DMS53 treated with DMSO at 0.1 percent for 48 hours (cell line): ENCODE measurements at regions not wholly inside any gene's neighbourhood (a gene's known extent, or its start where the extent isn't known, plus 50 kb on each side); places are given as distances from the start of the nearest gene placed in this dataset.

ENCODE experiments used
- DNase-seq: peaks from one replicate; lab custom pipeline; 2025; ENCODE audit not compliant: unreplicated experiment; lab: John Stamatoyannopoulos, UW

DNA sequence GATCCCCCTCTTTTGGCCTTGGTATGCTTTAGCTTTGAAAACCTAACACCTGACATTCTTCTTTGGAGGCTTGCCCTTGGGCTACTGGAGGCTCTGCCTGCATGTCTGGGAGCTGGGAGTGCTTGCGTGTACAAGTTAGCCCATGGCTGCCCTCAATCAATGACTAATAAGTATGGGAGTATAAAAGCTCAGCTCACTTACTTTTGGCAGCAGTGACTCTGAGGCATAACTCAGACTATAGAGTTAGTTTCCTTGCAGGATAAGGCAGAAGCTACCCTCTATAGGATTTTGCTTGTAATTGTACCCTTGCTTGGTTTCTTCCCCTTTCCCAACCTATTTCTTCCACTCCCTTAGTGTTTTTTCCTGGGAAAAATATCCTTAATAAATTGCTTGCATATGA, 247.9 kb downstream of the PPP1R2C start:
- no peak for DNase-seq

DNA sequence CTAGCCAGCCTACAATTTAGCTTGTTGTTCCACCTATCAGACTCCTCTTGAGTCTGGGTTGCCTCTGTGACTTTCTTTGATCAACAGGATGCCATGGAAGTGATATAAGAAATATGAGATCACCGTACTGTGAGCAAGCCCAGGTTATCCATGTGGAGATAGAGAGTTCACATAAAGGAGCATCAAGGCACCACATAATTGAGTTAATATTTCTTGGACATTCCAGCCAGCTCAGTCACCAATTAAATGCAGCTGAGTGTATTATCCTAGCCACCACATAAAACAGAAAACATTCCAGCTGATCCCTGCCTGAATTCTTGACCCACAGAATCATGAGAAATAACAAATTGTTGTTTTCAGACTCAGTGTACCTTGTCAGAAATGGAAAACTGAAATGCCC, 253.6 kb downstream of the PPP1R2C start:
- DNase-seq, result no peak

DNA sequence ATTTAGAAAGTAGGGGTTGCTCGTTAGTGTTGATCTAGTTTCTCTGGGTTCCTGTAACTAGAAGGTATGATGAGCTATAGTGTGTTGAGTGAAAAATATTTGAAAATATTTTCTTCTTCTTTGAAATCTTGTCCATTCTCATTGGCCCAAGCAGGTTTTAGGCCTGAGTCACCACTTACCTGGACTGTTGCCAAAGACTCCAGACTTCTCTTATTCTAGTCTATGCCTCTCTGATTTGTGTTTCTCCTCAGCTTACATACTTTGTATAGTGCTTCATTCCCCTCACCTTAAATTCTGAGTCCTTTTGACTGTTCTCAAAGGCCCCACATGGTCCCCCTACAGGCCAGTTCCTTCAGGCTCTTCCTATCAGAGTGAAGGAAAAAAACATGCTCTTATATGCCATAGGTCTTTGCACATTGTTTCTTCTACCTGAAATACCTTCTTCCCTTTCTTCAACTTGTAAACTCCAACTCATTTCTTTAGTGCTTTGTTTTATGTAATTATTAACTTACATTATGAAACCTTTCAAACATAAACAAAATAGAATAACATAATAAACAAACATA, 258.2 kb downstream of the PPP1R2C start:
- no peak for DNase-seq

DNA sequence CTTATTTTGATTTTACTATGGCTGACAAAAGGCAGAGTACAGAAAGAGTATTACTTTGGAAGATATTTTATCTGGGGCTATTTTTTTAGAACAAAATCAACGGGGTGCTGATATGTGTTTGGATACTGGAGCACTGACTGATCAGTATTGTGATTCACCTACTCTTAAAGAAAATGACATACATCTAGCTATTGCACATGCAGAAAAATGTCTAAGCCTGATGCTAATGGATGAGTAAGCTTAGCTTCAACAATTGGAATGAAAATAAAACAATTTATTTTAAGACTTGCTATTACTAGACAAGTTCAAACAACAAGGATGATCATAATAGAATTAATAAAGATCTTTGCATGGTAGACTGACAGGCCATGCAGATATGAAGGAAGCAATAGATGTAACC, 262.0 kb downstream of the PPP1R2C start:
- DNase-seq, result no peak

DNA sequence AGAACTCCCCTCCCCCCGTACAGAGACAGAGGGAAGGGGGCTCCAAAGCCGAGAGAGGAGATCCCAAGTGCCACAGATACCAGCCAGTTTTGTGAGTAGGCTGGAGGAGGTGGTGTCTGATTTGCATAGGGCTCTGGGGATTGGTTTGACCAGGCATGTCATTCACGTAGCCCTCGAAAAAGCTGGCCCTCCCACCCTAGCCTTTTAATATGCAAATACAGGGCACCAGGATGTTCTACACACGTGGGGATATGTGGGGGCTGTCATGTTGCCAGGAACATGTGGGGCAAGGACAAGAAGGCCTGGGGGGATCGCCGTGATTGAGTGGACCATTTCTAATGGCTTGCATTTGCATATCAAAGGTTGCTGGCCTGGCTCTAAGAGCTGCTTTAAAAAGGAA, 272.9 kb downstream of the PPP1R2C start:
- no peak for DNase-seq

DNA sequence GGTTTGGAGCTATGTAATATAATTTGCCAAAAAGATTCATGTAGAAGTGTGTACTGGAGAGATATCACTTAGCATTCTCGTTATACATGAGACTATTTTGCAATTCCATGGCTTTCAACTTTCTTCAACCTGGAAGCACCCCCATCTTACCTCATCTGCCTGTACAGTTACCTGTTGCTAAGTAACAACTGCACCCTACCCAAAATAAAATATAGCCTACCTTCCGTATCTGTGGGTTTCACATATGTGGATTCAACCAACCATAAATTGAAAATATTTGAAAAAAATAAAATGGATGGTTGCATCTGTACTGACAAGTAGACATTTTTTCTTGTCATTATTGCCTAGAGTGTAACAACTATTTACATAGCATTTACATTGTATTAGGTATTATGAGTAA, 278.3 kb downstream of the PPP1R2C start:
- DNase-seq, result no peak

DNA sequence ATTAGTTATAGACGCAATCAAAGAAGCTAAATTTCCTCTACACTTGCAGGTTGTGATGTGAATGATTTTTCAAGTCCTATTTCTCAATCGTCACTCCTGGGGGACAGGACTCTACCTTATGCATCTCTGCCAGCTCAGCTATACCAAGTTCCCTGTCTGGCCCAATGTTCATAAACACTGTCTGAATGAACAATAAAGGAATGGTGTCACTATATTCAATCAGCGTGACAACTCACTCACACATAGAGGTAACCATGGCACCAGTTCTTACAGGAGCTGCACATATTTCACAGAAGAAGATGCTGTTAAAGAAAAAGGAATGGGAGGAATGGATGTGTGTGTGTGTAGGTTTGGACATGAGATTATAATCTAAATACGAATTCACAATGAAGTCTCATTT, 280.6 kb downstream of the PPP1R2C start:
- DNase-seq, result no peak

DNA sequence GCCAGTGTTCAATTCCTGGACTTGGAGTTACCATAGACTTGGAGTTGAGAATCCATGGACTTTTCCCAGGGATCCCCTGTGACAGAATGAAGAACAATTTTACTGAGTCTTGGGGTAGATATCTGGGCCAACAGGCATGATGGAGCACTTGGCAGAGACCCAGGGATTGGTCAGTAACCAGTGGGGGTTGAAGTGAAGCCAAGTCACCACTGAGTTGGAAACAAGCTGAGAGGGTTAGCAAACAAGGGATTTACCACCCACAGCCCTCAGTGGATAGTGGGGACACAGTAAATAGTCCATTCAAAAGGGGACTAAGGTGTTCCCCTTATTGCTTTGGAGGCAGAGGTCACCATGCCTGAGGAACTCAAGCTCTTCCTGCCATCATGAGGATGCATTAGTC, 281.7 kb downstream of the PPP1R2C start:
- no peak for DNase-seq

DNA sequence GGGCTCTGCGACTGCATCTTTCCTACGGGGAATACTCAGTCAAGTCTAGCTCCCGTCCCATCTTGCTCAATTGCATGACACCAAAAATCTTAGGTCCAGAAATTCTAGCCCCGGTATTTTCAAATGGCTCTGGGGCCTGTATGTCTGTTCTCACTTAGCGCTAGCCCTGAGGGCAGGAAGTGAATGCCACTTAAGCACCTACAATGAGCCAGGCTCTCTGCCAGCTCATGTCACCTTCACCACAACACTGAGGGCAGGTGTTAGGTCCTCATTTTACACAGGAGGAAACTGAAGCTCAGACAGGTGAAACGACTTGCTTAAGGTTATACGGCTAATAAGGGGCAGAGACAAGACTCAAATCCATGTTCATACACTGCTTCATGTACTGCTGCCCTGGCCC, 282.8 kb downstream of the PPP1R2C start:
- DNase-seq, result peak; percentile 77

DNA sequence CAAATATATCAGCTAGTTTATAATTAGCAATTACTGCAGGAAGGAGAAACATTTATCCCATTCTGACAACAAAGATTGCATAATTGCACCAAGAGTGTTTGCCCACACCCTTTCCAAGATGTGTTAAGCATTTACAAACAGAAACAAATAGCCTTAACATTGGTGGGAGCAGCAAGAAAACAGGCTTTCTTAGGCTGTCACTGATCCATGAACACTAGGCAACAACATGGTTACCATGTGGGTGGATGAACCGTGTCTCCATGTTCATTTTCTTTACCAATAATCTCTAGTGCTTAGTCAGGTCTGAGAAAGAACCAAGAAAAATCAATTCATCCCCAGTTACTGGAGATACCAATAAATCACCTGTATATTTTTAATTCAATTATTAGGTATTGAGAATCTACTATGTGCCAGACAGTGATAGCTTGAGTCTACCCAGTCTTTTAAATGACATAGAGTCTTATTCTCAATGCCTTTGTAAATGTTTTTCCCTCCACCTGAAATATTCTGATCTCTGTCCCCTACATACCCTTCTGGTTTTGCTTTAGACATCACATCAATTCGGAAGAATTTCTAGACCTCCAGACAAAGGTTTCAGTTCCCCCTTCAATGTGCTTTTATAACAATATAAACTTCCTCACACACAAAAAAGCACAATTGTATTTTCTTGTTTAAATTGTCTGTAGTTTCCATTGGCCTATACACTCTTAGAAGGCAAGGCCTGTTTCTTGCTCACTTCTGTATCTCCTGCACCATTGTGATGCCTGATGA, 286.6 kb downstream of the PPP1R2C start:
- no peak for DNase-seq

DNA sequence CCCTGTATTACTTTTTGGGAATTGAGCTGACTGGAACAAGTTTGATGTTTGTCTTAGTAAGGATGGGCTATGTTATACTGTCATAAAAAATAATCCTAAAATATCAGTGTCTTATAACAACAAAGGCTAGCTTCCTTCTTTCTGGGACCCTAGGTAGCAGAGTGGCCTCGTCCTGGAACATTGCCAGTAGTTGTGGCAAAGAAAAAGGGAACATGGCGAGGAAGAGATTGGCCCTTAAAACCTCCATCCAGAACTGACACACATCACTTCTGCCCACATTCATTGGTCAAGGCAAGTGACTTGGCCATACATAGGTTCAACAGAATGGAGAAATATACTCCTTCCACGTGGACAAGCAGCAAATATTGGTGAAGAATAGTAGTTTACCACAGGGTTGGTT, 287.9 kb downstream of the PPP1R2C start:
- DNase-seq, result no peak

DNA sequence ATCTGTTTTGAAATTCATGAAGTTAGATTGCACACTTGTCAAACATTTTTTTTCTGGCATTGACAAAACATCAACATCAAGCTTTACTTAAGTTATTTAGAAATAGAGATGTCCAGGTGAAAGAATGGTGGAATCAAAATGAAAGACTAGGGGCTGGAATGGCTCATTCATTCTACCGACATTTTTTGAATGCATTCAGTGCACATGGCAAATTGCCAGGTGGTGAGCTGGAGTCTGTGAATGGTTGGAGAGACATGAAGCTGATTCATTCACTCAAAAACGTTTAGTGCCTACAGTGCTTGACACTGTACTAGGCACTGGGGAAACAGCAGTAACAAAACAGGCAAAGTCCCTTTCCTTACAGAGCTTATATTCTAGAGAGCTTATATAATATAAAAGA, 292.4 kb downstream of the PPP1R2C start:
- no peak for DNase-seq

DNA sequence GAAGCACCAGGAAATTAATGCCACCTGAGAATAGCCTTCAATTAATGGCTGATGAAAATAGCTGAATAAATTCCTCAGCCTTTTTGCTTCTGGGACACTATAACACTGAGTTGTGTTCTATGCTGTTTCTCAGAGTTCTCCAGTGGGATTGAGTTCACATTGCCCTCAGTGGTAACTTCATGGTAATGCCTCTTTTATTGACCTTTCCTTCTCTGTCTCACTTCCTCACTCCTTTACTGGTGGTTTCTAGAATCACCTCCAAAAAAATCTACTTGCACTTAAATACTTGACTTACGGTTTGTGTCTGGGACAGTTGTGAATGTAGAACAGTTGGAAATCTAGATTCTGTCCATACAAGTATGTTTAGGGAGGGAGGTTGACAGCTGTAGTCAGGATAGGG, 293.7 kb downstream of the PPP1R2C start:
- no peak for DNase-seq

DNA sequence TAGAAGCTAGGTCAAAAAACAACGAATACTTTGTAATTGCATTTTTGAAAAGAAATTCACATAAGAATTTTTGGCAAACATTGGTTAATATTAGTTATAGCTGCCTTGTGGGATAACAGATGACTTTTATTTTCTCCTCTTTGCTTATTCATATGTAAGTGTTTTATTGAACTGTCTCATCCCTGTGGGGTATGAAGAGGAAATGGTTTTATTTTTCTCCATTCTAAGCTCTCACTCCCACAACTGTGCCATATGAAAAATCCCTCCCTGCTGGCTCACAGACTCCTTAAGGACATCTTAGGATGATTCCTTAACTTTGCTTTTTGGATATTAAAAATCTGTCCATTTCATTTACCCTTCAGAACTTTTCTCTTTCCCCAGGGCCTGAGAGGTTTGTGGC, 300.6 kb downstream of the PPP1R2C start:
- no peak for DNase-seq

DNA sequence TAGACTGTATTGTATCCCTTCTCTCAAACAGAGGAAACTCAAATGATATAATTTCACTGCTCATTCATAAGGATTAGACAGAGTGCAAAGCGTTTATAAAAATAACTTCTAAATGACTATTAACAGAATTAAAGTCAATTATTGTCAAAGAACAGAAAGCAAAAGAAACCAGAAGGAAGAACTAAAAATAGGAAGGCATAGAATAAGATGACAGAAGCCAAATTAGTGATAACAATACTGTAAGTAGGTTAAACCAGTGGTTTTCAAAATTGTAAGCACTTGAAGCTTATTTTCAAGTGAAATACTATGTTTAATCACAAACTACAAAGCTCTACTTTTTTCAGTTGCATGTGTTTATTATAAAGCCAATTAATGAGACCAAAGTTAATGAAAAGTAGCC, 305.2 kb downstream of the PPP1R2C start:
- DNase-seq, result no peak

DNA sequence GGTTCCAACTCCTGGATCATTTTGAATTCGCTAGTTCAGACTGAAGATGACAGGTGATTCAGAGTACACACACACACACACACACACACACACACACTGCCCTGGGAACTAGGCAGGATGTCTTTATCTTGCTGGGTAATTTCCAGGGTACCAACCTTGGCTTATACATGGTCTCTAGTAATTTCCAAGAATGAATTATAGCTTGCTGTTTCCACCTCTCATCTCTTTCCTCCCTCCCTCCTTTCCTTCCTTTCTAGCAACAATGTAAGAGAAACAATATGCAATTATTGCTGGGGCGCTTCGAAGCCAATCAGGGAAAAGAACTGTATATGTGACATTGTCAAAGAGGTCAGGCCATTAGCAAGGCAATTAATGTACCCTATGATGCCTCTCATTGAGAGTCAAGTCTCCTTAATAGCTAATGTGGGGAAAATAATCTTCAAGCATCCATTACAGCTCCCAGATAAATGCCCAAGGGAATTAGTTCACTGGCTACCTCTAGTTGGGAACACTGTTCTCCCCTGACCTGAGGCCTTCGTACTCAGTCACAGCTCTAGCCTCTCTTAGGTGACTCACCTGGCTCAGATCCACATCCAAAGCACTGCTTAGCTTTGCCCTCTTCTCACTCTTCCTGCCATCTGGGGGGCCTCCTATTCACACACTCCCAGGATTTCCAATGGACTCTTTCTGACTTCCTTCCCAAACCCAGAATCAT, 311.5 kb downstream of the PPP1R2C start:
- DNase-seq, result no peak

DNA sequence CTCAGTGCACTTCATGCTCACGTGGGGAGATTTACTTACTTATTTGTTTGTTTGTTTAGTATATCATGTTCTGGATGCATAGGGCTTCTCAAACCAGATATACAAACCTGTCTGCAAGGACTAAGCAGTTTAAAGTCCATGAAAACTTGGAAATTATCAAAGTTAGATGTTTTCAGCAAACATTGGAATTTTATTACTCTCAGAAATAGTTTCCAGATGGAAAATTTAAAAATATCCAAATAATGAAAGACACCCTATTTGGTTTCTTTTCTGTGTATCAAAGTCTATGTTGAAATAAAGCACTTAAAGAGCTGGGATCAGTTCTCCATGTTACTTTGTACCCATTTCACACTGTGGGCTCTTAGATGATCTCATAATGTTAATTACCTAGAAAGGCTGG, 312.1 kb downstream of the PPP1R2C start:
- no peak for DNase-seq

DNA sequence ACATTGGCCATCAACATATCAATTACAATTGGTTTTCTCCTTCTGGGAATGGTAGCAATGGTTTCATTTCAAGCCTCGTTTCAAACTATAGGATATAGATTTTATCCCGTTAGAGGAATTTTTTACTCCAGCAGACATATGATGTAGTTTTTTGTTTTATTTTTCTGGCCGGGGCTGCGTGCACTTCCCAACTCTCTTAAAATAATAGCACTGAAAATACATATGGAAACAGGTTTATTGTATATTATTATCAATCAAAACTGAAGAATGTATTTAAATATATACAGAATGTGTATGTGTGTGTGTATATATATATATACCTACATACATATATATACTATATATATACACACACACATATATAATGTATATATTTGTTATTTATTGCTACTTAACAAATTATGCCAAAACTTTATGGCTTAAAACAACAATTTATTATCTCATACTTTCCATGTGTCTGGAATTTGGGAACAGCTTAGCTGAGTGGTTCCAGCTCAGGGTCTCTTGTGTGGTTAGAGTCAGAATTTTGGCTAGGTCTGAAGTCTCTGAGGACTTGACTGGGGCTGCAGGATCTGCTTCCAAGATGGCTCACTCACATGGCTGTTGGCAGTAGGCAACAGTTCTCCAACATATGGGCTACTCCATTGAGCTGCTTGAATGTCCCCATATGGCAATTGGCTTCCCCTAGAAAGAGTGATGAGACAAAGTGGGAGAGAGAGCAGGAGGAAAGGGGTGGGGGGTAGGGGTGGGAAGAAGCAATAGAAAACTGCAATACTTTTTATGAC, 314.1 kb downstream of the PPP1R2C start:
- DNase-seq, result no peak

DNA sequence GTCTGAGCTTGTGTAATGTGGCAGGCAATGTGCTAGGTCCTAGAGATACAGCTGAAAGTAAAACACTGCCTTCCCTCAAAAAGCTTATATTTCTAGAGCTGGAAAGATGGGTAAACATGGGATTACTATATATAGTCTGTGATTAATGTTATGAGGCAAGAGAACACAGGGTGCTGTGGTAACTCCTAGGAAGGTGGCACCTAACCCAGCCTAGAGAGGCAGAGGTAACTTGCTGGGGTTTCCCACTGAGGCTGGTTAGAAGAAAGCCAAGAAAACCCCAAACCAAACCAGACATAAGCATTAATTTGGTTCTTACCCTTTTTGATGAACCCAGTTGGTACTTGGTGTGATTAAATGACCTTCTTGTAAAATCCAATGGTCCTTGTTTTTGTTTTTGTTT, 315.0 kb downstream of the PPP1R2C start:
- no peak for DNase-seq

DNA sequence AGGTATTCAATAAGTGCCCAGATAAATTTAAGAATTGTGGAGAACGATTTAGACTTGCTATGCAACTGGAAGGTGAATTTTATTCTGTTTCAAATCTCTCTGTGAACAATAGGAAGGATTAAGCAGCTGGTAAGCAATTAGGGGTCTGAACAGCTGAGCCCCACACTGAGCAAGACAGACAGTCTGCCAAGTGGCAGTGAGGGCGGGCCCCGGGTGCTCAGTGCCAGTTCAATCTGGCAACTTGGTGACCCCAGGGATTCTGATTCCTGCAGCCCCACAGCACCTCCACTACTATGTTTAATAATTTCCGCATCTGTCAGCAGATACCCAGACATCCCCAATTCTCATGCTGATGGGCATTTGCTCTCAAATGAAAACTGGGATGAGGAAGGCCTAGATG, 317.3 kb downstream of the PPP1R2C start:
- no peak for DNase-seq

DNA sequence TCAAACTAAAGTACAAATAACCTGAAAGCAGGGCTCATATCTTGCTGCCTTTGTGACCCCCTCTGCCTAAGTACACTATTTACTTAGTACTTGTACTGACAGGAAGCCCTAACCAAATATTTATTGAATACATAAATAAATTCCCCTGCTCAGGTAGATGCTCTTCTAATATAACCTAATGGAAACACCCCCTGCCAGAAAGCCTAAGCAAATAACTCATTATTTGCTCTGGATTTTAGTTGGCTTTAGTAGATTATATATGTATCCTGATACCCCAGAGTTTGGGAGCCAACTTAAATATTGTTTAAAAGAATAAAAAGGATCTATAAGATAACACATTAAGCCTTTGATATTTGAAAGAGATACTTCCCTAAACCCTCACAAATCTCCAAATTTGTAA, 318.2 kb downstream of the PPP1R2C start:
- DNase-seq, result peak; percentile 90
